GM12892 (cell line): ENCODE measurements at regions not wholly inside any gene's neighbourhood (a gene's known extent, or its start where the extent isn't known, plus 50 kb on each side); places are given as distances from the start of the nearest gene placed in this dataset.

Experiments used
- DNase-seq: peaks from one replicate; pipeline ENCODE4 v3.0.0; 2011; ENCODE audit not compliant: insufficient read length
- FAIRE-seq: peaks from 2 replicates; lab custom pipeline; 2011; peaks lifted over from hg19 to GRCh38; lab: Jason Lieb, UNC
- POLR2A ChIP-seq: IDR thresholded peaks from 2 replicates; pipeline ENCODE4 v1.6.1; 2011; ENCODE audit warnings: low read depth, low read length, control low read depth
- POLR2AphosphoS5 ChIP-seq: IDR thresholded peaks from 2 replicates; pipeline ENCODE4 v1.6.1; 2011; ENCODE audit warnings: low read depth, low read length, control low read depth
- TAF1 ChIP-seq: IDR thresholded peaks from 2 replicates; pipeline ENCODE4 v1.6.1; 2011; ENCODE audit warnings: low read depth, mild to moderate bottlenecking, control low read depth, low read length, borderline replicate concordance

- DNase-seq (no peak), FAIRE-seq (no peak)
- TF ChIP-seq TAF1 (no peak), POLR2A (no peak), POLR2AphosphoS5 (no peak)
Observed at GRCh38 chr4:140809676-140810075, 53.5 kb upstream of the TBC1D9 start.

GRCh38 chr4:140808256-140808655 is 52.1 kb upstream of the TBC1D9 start:
- FAIRE-seq (no peak), DNase-seq (no peak)
- TF ChIP-seq POLR2A (no peak), TAF1 (no peak), POLR2AphosphoS5 (no peak)

- FAIRE-seq: peak; percentile 79
- DNase-seq: no peak
- TF ChIP-seq POLR2AphosphoS5: no peak
- TF ChIP-seq POLR2A: no peak
- TF ChIP-seq TAF1: no peak
Observed at GRCh38 chr4:140807491-140808252, 51.5 kb upstream of the TBC1D9 start.

- DNase-seq (no peak), FAIRE-seq (no peak)
Observed at GRCh38 chr4:140806163-140806562, 50.0 kb upstream of the TBC1D9 start.

More at GRCh38 chr4:140806163-140806562, 50.0 kb upstream of the TBC1D9 start:
- TF ChIP-seq TAF1 (no peak), POLR2AphosphoS5 (no peak), POLR2A (no peak)
